SU-DHL-6 (cell line): ENCODE measurements at regions not wholly inside any gene's neighbourhood (a gene's known extent, or its start where the extent isn't known, plus 50 kb on each side); places are given as distances from the start of the nearest gene placed in this dataset.

Experiments used
- EZH2phosphoT487 ChIP-seq: fragments of 200-600 bp; sonication (generic), shearing (Covaris generic); conservative IDR thresholded peaks from 2 replicates; pipeline ENCODE4 v1.6.1; 2018; ENCODE audit warnings: mild to moderate bottlenecking, antibody characterized with exemption, low read length, moderate library complexity, mixed read lengths
- TF ChIP-seq, protein P1 (sequence below): fragments of 200-600 bp; sonication (generic); IDR thresholded peaks from one replicate; pipeline ENCODE4 v1.5.1; 2017; ENCODE audit warnings: antibody characterized with exemption, mild to moderate bottlenecking, low read length, moderate library complexity; ENCODE audit not compliant: insufficient read depth, poor library complexity, severe bottlenecking

DNA sequence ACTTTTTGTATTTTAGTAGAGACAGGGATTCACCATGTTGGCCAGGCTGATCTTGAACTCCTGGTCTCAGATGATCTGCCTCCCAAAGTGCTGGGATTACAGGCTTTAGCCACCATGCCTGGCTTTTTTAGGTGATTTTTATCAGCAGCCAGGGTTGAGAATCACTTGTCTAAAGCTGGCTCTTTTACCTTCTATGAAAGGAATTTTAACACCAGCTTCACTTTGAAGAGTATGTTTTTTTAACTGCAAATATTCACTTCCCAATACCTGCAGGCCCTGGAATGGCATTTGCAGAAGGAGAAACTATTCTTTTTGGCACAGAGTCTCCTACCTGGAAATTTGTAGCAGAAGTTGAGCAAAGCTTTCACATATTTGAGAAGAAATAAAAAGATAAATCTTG lies 63.6 kb upstream of the NAA20 start:
- TF ChIP-seq, protein P1, sequence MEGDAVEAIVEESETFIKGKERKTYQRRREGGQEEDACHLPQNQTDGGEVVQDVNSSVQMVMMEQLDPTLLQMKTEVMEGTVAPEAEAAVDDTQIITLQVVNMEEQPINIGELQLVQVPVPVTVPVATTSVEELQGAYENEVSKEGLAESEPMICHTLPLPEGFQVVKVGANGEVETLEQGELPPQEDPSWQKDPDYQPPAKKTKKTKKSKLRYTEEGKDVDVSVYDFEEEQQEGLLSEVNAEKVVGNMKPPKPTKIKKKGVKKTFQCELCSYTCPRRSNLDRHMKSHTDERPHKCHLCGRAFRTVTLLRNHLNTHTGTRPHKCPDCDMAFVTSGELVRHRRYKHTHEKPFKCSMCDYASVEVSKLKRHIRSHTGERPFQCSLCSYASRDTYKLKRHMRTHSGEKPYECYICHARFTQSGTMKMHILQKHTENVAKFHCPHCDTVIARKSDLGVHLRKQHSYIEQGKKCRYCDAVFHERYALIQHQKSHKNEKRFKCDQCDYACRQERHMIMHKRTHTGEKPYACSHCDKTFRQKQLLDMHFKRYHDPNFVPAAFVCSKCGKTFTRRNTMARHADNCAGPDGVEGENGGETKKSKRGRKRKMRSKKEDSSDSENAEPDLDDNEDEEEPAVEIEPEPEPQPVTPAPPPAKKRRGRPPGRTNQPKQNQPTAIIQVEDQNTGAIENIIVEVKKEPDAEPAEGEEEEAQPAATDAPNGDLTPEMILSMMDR = no peak
- no peak for TF ChIP-seq EZH2phosphoT487
